ENCODE measurements at regions not wholly inside any gene's neighbourhood (a gene's known extent, or its start where the extent isn't known, plus 50 kb on each side); places are given as distances from the start of the nearest gene placed in this dataset.
"Not testable (repeated sequence)": the region's sequence is repeated elsewhere in the genome, so short reads cannot be mapped to it uniquely, and the experiment has no call there.

GRCh38 chr16:9141813-9142212, 50.4 kb downstream of the HAPSTR1 start:
- DNase-seq = no peak

- no peak for DNase-seq
Measured at GRCh38 chr16:9144106-9144505, 52.7 kb downstream of the HAPSTR1 start.

GRCh38 chr16:9148374-9149015, 57.1 kb downstream of the HAPSTR1 start:
- DNase-seq = no peak

GRCh38 chr16:9151074-9151473, 59.6 kb downstream of the HAPSTR1 start:
- peak; percentile 22 for DNase-seq

- no peak for DNase-seq
Measured at GRCh38 chr16:9151597-9151996, 60.2 kb downstream of the HAPSTR1 start.

GRCh38 chr16:9152649-9153501, 61.4 kb downstream of the HAPSTR1 start:
- no peak for DNase-seq

GRCh38 chr16:9153502-9153864, 62.0 kb downstream of the HAPSTR1 start:
- no peak for DNase-seq

GRCh38 chr16:9154567-9155410, 63.3 kb downstream of the HAPSTR1 start:
- DNase-seq = no peak

- DNase-seq = no peak
Measured at GRCh38 chr16:9155871-9156270, 64.4 kb downstream of the HAPSTR1 start.

GRCh38 chr16:9159839-9160550, 68.6 kb downstream of the HAPSTR1 start:
- DNase-seq = peak; percentile 53

GRCh38 chr16:9160551-9160911, 69.1 kb downstream of the HAPSTR1 start:
- DNase-seq = no peak

- DNase-seq = peak; percentile 83
Measured at GRCh38 chr16:9165681-9166080, 74.2 kb downstream of the HAPSTR1 start.

- not testable (repeated sequence) for DNase-seq
Measured at GRCh38 chr16:9166326-9166993, 75.0 kb downstream of the HAPSTR1 start.

GRCh38 chr16:9169094-9169493, 77.7 kb downstream of the HAPSTR1 start:
- no peak for DNase-seq

GRCh38 chr16:9170470-9170869, 79.0 kb downstream of the HAPSTR1 start:
- DNase-seq = no peak

- DNase-seq = no peak
Measured at GRCh38 chr16:9176547-9177418, 85.3 kb downstream of the HAPSTR1 start.

GRCh38 chr16:9177861-9178260, 86.4 kb downstream of the HAPSTR1 start:
- no peak for DNase-seq

- no peak for DNase-seq
Measured at GRCh38 chr16:9183682-9184353, 92.4 kb downstream of the HAPSTR1 start.

GRCh38 chr16:9184354-9184690, 92.9 kb downstream of the HAPSTR1 start:
- DNase-seq = no peak

GRCh38 chr16:9185381-9185780, 93.9 kb downstream of the HAPSTR1 start:
- DNase-seq = no peak

GRCh38 chr16:9186061-9186460, 94.6 kb downstream of the HAPSTR1 start:
- no peak for DNase-seq
